Prostate gland (tissue), 2 donors: ENCODE measurements at regions not wholly inside any gene's neighbourhood (a gene's known extent, or its start where the extent isn't known, plus 50 kb on each side); places are given as distances from the start of the nearest gene placed in this dataset.

Experiments used
- DNase-seq: peaks from one replicate; pipeline ENCODE4 v3.0.0-alpha.2; 2019; ENCODE audit warnings: low spot score
- H3K27ac ChIP-seq, 2 donors: fragments of 200-600 bp; sonication (generic); 2 replicates each; pipeline ENCODE4 v1.5.1; 2017 to 2019
- H3K27me3 ChIP-seq: fragments of 200-600 bp; sonication (generic); replicated peaks from 2 replicates; pipeline ENCODE4 v1.5.1; 2019; ENCODE audit not compliant: insufficient read depth
- H3K36me3 ChIP-seq, 2 donors: fragments of 200-600 bp; sonication (generic); 1 replicate in 1 of 2; 2 replicates in 1 of 2; pipeline versions ENCODE4 v1.5.1 to v1.8.1; 2017 to 2019
- H3K4me1 ChIP-seq: fragments of 200-600 bp; sonication (generic); replicated peaks from 2 replicates; pipeline ENCODE4 v1.5.1; 2019
- H3K4me3 ChIP-seq, 2 donors: fragments of 200-600 bp; sonication (generic); 2 replicates each; pipeline ENCODE4 v1.5.1; 2017 to 2019
- H3K9me3 ChIP-seq: fragments of 200-600 bp; sonication (generic); 2 replicates; pipeline ENCODE4 v1.5.1; 2017
- POLR2A ChIP-seq: fragments of 450-650 bp; IDR thresholded peaks from one replicate; pipeline ENCODE4 v1.6.1; 2016; ENCODE audit warnings: antibody characterized with exemption, mild to moderate bottlenecking
- POLR2AphosphoS5 ChIP-seq: sonication (generic); formaldehyde crosslinking; IDR thresholded peaks from one replicate; pipeline ENCODE4 v1.6.1; 2017; ENCODE audit warnings: antibody characterized with exemption
- WGBS: methylation state at CpG from one replicate; pipeline ENCODE4 v1.1.5; 2018; 5-methylcytosine and 5-hydroxymethylcytosine counted together
- intact Hi-C: fragments of 100-400 bp; cut with DNase I; formaldehyde crosslinking; loops from one replicate; pipeline ENCODE4 v1.14.2; 2022
- TF ChIP-seq, protein P1 (sequence below), 4 experiments: fragments of 200-600 bp in 2 of 4; fragments of 450-650 bp in 2 of 4; sonication (generic) in 2 of 4; IDR thresholded peaks; 1 replicate in 3 of 4; 2 replicates in 1 of 4; pipeline ENCODE4 v1.5.1; 2016 to 2019; ENCODE audit warnings: antibody characterized with exemption in 4 of 4, mild to moderate bottlenecking in 2 of 4, moderate library complexity in 2 of 4

- 76% methylated on average over 3 of the region's 3 CpGs for WGBS
- intact Hi-C loops: no loop called here
- H3K27ac ChIP-seq: no peak overlapping the region
- no peak for DNase-seq
- no peak for TF ChIP-seq POLR2A
- TF ChIP-seq POLR2AphosphoS5: no peak
- TF ChIP-seq, protein P1, sequence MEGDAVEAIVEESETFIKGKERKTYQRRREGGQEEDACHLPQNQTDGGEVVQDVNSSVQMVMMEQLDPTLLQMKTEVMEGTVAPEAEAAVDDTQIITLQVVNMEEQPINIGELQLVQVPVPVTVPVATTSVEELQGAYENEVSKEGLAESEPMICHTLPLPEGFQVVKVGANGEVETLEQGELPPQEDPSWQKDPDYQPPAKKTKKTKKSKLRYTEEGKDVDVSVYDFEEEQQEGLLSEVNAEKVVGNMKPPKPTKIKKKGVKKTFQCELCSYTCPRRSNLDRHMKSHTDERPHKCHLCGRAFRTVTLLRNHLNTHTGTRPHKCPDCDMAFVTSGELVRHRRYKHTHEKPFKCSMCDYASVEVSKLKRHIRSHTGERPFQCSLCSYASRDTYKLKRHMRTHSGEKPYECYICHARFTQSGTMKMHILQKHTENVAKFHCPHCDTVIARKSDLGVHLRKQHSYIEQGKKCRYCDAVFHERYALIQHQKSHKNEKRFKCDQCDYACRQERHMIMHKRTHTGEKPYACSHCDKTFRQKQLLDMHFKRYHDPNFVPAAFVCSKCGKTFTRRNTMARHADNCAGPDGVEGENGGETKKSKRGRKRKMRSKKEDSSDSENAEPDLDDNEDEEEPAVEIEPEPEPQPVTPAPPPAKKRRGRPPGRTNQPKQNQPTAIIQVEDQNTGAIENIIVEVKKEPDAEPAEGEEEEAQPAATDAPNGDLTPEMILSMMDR (IDR thresholded peaks at IDR 0.05): no peak
- no peaks in the 10 kb centered on the region for H3K4me1 ChIP-seq
- H3K27me3 ChIP-seq: no peaks in the 10 kb centered on the region
- H3K9me3 ChIP-seq: no peaks in the 10 kb centered on the region
- H3K36me3 ChIP-seq: no peaks in the 10 kb centered on the region
- no peak overlapping the region for H3K4me3 ChIP-seq
Observed at GRCh38 chr22:34294986-34295385, 374.7 kb upstream of the LARGE1 start.

- H3K27me3 ChIP-seq: no peaks in the 10 kb centered on the region
- no peak overlapping the region for H3K4me3 ChIP-seq
- no peak for DNase-seq
- 60% methylated on average over 2 of the region's 2 CpGs for WGBS
- H3K9me3 ChIP-seq: no peaks in the 10 kb centered on the region
- TF ChIP-seq POLR2AphosphoS5 (no peak), POLR2A (no peak)
- TF ChIP-seq, protein P1 (IDR thresholded peaks at IDR 0.05): no peak
- no peaks in the 10 kb centered on the region for H3K36me3 ChIP-seq
- intact Hi-C loops: no loop called here
- H3K4me1 ChIP-seq: no peaks in the 10 kb centered on the region
- H3K27ac ChIP-seq: no peak overlapping the region
Observed at GRCh38 chr22:34296461-34296860, 376.2 kb upstream of the LARGE1 start.

DNA sequence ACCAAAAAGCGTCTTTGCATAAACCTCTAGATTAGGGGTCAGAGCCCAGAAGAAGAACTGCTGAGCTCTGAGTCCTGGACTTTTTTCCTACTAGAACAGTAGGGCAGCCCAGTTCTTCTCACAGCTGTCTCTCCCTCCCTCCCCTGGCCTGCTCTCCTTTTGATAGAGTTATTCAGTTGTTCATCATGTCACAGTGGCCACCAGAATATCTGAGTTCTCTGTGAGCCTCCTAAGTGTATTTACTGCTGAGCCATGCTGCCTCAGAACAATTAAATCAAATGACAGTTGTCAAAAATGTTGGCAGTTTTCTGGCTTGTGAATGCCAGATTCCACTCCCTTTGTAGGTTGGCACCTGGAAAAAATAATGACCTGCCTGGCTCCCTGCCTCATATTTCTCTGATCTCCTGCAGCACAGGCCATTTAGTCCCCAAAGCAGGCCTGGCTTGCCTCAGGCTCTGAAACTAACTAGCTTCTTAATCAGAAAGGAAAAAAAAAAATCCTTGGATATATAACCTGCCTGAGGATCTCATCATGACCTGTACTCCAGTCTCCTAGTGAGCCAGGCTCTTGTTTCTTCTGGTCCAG is 377.4 kb upstream of the LARGE1 start:
- H3K4me3 ChIP-seq: no peak overlapping the region
- intact Hi-C loops: no loop called here
- no peak overlapping the region for H3K27ac ChIP-seq
- H3K27me3 ChIP-seq: no peaks in the 10 kb centered on the region
- H3K4me1 ChIP-seq: no peaks in the 10 kb centered on the region
- whole genome bisulfite sequencing: 94% methylated on average over 1 of the region's 1 CpG
- DNase-seq: no peak
- no peaks in the 10 kb centered on the region for H3K9me3 ChIP-seq
- TF ChIP-seq POLR2AphosphoS5: no peak
- TF ChIP-seq, protein P1 (IDR thresholded peaks at IDR 0.05): no peak
- TF ChIP-seq POLR2A: no peak
- no peaks in the 10 kb centered on the region for H3K36me3 ChIP-seq

GRCh38 chr22:34299496-34299895 is 379.2 kb upstream of the LARGE1 start:
- Histone ChIP-seq H3K36me3 (no peaks in the 10 kb centered on the region), H3K4me1 (no peaks in the 10 kb centered on the region), H3K27ac (no peak overlapping the region), H3K27me3 (no peaks in the 10 kb centered on the region), H3K4me3 (no peak overlapping the region), H3K9me3 (no peaks in the 10 kb centered on the region)
- intact Hi-C loops: no loop called here
- DNase-seq: no peak
- 88% methylated on average over 1 of the region's 1 CpG for WGBS
- TF ChIP-seq POLR2AphosphoS5: no peak
- TF ChIP-seq POLR2A: no peak
- TF ChIP-seq, protein P1 (IDR thresholded peaks at IDR 0.05): no peak

- Histone ChIP-seq H3K9me3 (no peaks in the 10 kb centered on the region), H3K4me3 (no peak overlapping the region)
- TF ChIP-seq, protein P1 (IDR thresholded peaks at IDR 0.05): no peak
- no peak for TF ChIP-seq POLR2AphosphoS5
- TF ChIP-seq POLR2A: no peak
Observed at GRCh38 chr22:34301569-34301968, 381.3 kb upstream of the LARGE1 start.

More at GRCh38 chr22:34301569-34301968, 381.3 kb upstream of the LARGE1 start:
- H3K4me1 ChIP-seq: no peaks in the 10 kb centered on the region
- H3K36me3 ChIP-seq: no peaks in the 10 kb centered on the region
- intact Hi-C loops: no loop called here
- H3K27ac ChIP-seq: no peak overlapping the region
- H3K27me3 ChIP-seq: no peaks in the 10 kb centered on the region
- no peak for DNase-seq
